GM18519 (cell line): ENCODE measurements at regions not wholly inside any gene's neighbourhood (a gene's known extent, or its start where the extent isn't known, plus 50 kb on each side); places are given as distances from the start of the nearest gene placed in this dataset.

Experiments used
- ATAC-seq: cut with Tn5 transposase; IDR thresholded peaks from one replicate; pipeline ENCODE4 v1.9.1; 2021; ENCODE audit warnings: mild to moderate bottlenecking, moderate library complexity; ENCODE audit not compliant: unreplicated experiment, low FRiP score

DNA sequence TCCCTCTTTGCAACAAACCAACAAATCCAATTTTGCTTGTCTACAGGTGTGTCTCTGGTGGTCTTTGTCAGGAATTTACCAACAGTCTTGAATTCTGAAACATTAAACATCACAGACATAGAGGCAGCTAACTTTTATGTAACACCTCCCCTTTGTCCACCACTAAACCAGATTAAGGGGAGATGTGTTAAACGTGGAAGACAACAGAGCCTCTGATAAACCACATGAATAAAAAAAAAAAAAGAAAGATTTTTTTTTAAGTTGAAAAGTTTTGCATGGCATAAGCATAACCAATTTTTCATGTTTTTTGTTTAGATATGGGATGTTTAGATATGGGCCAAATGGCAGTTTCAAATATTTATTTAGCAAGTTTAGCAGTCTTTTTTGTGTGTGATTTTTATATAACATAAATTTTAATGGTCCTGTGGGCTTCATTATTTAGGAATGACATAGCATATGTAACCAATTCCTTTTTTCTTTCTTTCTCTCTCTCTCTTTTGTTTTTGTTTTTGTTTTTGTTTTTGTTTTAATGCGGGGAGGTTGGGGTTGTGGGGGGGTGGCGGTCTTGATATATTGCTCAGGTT is 60.7 kb upstream of the BTN3A2 start:
- ATAC-seq: no peak

DNA sequence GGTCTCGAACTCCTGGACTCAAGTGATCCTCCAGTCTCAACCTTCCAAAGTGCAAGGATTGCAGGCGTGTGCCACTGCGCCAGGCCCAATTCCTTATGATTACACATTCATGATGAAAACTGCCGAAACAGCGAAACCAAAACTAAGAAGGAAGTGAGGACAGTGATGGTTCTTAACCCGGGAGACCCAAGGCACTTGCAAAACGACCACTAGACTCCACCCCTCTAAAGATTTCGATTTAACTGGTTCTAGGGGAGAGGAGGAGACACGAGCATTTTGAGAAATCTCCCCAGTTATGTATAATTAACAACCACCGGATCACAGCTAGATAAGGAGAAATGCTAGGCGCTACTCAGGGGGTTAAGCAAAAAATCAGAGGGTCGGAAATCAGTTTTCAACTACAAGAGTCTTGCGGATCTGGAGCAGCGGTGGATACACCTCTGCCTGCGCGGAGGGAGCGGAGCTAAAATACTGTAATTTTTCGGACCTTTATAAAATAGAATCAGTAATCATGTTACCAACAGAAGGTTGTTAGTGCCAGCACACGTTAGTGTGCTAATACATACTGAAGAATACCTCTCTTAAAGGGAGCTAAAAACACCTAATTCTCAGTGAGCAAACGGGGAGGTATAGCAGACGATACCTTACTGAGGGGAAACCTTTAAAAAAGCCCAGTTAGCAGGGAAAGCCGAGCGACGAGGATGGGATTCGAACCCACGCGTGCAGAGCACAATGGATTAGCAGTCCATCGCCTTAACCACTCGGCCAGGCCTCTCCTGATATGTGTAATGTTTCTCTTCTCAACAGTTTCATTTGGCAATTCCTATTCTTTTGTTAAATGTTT is 60.0 kb upstream of the BTN3A2 start:
- ATAC-seq: peak; percentile 33

DNA sequence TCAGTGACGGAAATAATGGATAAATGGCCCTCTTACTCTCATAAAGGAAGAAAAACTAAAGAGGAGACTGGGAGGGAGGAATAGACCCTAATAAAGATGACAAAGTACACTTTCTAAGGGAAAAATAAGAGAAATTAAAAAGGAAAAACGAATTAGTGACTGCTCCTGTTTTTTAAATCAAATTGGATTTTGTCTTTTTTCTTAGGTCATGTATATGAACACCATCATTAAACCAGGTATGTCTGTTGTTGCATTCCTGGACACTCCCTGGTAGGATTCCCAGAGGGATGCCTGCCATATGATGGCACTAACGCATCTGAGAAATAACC is 59.4 kb upstream of the BTN3A2 start:
- no peak for ATAC-seq

DNA sequence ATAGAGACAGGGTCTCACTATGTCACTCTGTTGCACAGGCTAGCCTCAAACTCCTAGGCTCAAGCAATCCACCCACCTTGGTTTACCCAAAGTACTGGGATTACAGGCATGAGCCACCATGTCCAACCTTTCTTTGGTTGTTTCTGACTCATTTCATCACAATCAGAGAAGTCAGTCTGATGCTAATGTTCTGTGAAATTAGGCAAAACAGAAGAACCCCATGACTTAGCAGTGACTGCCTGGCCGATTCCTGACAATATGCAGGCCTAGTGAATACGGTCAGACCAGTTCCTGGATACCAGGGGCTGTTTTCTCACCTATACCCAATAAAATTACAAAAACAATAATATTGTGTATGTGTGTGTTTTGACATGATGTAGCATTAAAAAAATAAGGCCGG is 58.8 kb upstream of the BTN3A2 start:
- ATAC-seq: no peak

GRCh38 chr6:26307850-26308249 is 57.1 kb upstream of the BTN3A2 start:
- no peak for ATAC-seq

DNA sequence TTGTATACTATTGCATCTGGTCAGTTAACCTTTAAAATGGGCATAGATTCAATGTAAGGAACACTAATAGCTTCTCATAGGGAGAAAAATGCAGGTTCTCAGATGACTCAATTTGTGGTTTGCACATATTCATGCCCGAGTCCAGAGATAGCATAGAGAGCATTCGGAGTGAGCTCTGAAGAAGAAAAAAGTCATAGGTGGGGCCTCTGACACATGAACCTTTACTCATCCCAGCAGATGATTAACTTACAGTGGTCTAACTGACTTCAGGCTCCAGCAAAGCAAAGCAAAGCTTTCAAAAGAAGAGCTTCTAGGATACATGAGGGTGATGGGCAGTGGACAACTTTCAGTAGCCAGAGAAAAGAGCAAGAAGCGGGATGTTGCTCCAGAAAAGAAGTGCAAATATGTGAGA is 55.3 kb upstream of the BTN3A2 start:
- ATAC-seq: no peak

DNA sequence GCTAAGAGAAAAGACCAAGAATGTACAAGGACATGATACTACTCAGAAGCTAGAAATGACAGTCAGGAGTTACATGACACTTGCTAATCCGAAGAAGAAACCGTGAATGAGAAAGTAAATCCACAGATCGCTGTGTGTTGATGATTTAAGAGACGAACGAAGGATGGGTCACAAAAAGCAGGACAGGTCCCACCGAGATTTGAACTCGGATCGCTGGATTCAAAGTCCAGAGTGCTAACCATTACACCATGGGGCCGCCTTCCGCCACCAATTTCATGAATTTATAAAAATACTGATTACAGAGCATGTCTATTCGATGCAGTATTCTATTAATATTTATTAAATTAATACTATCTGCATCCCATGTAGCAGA is 54.0 kb upstream of the BTN3A2 start:
- no peak for ATAC-seq

DNA sequence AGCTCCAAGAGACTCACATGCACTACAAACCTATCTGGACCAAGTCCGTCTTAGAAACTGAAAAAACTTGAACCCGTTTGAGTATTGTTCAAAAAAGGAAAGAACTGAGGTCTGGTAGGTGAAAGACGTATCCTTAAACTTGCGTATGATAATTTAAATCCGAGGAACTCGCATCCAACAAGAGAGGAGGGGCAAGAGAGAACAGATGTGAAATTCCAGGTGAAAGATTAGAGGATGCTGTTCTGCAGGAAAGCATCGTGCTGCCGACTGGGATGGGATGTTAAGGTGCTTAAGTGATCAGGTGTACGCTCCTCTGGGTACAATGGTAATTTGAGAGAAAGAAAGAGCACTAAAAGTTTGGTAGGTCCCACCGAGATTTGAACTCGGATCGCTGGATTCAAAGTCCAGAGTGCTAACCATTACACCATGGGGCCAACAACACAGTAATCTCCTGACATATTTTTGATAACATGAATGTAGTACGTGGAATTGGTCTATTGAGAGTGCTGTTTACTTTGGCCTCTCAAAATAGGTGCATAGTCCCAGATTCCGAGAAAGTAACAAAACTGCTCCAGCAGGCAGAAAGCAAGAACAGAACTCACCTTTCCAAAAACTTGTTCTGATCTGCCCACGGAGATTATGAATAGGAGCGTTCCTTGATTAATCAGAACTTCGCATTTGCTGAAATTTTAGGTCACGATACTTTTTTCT is 53.5 kb upstream of the BTN3A2 start:
- ATAC-seq: no peak

DNA sequence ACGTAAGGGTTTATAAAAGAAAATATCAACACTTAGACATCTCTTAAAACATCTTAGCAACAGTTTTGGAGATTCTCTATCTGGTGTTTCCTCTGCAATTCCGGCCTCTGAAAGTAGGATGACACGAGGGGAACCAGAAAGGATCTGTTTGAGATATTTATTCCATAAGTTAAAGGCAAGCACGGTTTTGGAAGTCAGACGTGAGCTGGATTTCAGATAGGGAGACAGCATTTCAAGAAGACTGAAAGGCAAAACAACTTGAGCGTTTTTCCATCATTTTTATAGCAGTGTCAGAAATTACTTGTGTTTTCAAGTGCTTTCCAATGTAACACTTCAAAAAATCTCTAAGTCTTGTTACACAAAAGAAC is 52.9 kb upstream of the BTN3A2 start:
- ATAC-seq: no peak

- peak; percentile 52 for ATAC-seq
Measured at GRCh38 chr6:26312501-26313397, 52.2 kb upstream of the BTN3A2 start.
